Fibroblast of upper back skin (primary cell): ENCODE measurements at regions not wholly inside any gene's neighbourhood (a gene's known extent, or its start where the extent isn't known, plus 50 kb on each side); places are given as distances from the start of the nearest gene placed in this dataset.

Source experiments
- DNase-seq: peaks from one replicate; pipeline ENCODE4 v3.0.0-alpha.2; 2013

DNA sequence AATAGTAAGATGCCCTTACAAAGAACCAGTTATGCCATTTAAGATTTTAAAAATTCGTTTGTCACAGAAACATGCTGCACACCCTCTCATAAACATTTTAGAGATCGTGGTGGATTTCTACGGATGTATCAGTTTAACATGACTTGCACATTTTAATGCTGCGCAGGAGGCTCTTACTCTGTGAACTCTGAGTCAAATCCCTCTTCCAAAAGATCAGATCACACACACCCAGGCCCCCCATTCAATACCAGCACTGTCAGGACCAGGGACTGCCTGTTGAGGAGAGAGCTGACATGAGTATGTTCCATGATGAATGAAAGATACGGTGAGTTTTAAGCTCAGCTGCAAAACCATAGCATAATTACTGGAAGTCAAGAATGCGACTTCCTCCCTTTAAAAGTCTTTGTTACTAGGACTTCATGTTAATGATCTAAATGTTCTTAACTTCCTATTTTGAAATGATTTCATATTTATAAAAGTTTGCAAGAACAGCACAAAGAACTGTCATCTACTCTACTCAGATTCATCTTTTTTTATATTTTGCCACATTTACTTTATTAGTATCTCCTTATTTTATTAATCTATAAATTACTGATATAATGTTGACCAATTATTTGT is 500.2 kb downstream of the GLRX3 start:
- DNase-seq: no peak

DNA sequence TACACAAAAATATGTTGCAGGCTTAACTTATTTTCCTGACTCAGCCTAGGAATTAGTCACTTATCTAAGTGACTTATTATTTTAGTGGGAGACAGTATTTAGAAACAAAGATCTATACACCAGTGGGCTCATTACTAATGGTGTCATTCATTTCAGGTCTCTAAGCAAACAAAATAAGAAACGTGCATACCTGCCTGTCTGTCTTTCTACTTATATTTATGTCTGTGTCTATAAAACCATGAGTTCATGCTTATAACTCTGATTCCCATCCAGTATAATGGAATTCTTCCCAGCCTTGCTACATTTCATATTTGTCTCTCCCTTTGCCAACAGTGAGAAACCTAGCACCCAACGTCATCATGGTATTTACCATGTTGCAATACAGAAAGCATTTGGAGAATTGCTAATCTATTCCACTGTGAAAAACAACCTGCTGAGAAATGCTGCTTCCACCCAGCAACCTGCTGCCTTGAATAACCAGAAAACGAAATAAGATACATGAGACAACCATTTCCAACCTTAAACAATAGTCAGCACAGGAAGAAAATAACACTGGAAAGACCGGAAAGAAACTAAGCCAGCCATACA is 501.0 kb downstream of the GLRX3 start:
- DNase-seq: no peak

- no peak for DNase-seq
Observed at GRCh38 chr10:130638991-130639390, 502.8 kb downstream of the GLRX3 start.

DNA sequence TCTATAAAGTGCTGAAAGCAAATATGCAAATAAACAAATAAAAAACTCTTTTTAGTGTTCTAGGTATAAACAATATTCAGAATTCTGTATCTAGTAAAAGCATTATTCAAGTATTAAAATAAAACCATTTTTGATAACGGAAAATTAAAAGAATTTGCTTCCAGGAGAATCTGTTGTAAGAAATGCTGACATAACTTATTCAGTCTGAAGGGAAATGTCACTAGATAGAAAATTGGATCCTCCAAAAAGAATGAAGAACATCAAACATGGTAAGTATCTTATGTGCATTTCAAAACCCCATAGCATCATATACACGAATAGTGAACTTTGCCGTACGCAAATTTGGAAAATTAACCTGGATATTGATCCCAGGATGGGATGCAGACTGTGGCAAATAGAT is 506.7 kb downstream of the GLRX3 start:
- no peak for DNase-seq

DNA sequence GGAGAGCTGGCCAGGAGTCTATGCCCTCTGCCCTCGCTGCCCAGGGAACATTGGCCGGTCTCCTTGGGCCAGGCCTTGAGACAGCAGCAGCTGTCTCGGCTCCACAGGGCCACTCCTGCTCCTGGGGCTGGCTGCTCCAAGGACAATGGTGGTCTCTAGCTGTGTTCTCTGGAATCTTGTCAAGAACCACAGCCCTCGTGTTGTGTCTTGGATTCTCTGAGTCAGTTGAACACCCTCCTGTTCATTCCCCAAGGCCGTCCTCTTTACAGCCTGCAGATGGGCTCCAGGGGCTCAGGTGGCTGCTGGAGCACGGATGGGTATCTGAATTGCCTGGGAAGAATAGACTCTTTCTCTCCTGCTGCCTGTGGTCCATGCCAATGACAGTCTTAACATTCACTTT is 511.1 kb downstream of the GLRX3 start:
- no peak for DNase-seq

DNA sequence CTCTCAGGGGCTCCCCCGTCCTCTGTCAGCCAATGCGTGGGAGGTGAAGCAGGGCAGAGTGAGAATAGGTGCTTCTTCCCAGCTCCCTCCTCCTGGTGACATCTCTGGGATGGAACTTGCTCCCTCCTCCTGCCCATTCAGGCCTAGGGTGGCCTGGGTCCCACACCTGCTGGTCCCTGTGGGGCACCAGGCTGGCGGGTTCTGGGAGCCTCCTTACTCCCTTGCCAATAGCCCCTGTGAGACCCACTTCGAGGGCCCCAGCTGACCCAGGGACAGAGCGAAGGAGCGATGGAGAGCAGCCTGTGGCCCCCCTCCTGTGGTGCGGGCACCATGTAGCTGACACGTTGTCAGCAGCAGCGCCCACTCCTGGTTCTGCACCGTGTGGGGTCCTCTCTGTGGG is 512.6 kb downstream of the GLRX3 start:
- DNase-seq: no peak

DNA sequence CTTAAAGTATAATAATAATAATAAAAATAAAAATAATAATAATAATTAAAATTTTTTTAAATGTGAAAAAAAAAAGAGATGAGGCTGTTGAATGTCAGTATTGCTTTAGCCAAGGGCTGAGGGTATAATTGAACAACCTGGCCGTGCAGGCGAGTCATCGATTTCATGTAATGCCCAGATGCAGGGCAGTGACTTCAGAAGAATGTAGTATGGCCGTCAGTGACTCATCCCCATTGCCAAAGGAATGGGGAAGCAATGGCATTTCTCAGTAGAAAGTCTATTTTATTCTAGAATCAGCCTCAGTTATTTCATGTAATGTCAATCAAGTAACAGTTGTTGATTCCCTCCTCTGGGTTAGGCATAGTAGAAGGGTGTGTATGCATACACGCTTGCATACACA is 516.4 kb downstream of the GLRX3 start:
- no peak for DNase-seq

GRCh38 chr10:130652964-130653578 is 516.9 kb downstream of the GLRX3 start:
- DNase-seq: no peak

DNA sequence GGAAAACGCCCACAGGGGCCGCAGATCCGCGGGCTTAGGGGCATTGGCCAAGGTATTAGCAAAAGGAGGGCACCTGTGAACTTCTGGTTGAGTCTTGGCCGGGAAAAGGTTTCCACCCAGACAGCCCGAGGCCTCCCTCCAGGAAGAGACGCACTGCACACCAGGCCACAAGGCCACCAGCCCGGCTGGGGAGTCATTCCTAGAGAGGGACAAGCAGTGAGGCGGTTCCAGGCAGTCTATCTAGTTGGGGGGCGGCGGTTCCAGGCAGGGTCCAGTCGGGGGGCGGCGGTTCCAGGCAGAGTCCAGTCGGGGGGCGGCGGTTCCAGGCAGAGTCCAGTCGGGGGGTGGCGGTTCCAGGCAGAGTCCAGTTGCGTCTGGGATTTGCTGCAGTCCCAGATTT is 518.5 kb downstream of the GLRX3 start:
- DNase-seq: no peak

GRCh38 chr10:130655313-130656186 is 519.4 kb downstream of the GLRX3 start:
- no peak for DNase-seq

DNA sequence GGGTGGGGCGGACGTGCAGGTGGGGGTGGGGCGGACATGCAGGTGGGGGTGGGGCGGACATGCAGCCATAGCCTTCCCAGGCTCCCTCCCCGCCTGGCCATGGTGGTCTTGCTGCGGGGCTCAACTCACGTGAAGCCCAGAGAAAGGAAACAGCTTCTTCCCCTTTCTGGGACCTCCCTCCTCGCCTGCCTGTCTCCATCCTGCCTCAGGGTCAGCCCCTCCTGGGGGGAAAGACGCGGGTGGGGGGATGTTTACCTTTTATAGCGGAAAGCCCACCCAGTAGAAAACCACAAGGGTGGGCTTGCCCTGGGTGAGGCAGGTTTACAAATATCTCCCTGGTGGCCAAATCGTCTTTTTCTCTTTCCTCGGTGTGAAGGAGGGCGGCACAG is 520.0 kb downstream of the GLRX3 start:
- DNase-seq: no peak

- no peak for DNase-seq
Observed at GRCh38 chr10:130656582-130657133, 520.5 kb downstream of the GLRX3 start.

DNA sequence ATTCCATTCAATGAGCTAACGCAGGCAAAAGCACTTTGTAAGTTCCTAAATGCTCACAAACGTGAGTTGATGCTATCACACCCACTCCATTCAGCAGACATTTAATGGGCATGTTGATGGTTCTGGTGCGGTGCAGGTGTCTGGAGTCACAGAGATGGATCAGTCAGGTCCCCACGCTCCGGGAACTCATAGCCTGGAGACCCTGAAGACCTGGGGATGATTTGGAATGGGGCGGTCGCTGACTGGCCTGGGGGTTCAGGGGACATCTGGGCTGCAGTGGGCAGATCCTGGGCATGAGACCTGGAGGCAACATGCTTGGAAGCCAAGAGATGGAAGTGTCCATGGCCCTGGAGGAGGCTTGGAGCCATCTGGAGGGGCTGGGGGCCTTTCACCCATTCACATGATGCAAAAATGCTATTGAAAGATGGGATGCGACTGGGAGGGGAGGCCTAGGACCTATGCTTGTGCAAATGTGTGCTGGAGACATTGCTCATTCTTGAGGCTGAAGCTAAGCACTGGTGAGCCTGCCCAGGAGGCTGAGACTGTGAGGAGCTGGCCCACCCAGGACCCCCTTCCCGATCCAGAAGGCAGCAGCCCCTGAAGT is 522.6 kb downstream of the GLRX3 start:
- DNase-seq: no peak

GRCh38 chr10:130659528-130659927 is 523.3 kb downstream of the GLRX3 start:
- DNase-seq: no peak

DNA sequence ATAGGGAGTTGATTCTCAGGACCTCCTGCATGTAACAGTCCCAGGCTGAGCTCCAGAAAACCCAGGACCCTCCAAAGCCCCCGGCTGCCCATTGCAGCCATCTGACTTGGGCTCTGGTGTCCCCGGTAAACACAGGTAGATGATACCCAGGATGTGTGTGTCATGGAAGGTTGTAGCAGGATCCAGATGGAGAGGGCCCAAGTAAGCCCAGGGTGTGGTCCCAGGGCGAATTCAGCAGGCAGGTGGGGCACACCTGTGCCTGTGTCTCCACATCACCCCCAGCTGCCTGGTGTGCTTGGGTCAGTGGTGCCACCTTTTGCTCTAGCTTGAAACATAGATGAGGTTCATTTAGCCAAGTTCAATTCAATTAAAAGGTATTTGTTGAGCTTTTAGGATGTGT is 524.1 kb downstream of the GLRX3 start:
- no peak for DNase-seq

DNA sequence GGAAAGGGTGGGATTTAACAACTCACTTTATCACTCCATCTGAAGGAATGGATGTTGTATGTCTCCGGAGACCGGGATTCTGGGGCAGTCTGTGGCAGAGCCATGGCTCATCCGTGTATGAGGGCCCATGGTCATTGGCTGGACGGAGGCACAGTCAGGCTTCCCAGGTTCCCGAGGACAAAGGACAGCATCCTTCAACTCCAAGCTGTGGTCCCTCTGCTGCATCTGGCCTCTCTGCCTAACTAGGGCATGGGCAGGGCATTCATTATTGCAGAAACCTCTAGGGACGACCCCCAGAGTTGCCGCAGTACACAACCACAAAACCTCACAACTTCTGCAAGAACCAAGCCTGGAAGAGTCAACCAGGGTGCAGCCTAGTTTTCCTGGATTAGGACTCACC is 525.2 kb downstream of the GLRX3 start:
- no peak for DNase-seq

DNA sequence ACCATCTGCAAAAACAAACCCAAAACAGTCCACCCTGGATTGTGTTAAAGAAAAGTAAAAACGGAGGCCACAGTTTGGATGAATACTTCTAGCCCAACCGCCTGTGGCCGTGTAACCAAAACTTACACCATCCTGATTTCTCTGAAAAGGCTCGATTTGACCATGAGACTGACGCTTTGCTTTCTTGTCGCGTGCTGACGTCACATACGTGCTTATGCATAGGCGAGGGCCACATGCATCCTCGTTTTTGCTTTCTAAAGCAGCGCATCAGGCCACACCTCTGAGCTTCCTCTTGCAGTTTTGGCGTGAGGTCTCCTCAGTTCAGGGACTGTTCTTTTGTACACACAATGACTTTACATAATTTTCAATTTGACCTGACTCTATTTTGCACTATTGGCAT is 526.6 kb downstream of the GLRX3 start:
- no peak for DNase-seq

DNA sequence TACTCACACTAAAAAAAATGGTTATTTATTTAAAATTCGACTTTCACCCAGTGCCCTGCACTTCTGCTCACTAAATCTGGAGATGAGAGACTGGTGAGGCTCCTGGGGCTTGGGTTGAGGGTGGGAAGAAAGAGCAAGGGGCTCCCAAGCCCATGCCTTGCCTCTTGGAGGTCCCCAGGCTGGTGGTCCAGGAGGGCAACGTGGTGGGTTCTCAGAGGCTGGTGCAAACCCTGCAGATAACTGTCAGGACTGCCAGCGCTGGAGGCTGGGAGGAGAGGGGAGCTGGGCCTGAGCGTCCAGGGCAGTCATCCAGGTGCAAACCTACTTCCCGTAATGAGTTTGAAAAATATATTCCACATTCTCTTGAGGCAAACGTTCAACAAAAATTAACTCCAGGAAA is 528.3 kb downstream of the GLRX3 start:
- no peak for DNase-seq

DNA sequence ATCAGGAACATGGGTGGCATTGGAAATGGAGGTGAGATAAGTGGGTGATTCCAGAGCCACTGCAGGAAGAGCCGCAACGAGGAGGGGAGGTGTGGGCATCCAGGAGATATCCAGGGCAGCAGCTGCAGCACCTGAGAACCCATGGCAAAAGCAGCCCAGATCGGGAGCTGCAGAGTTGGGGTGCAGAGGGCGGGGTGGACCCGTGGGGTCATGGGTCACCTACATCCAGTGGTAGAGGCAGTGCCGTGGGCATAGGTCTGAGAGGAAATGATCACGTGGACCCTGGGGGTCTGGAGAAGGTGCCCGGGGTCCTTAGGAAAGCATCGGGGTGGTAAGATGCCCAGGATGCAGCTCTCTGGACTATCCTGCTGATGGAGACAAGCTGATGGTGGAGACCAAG is 530.0 kb downstream of the GLRX3 start:
- no peak for DNase-seq

GRCh38 chr10:130686689-130687300 is 550.6 kb downstream of the GLRX3 start:
- no peak for DNase-seq

GRCh38 chr10:130687566-130687965 is 551.4 kb downstream of the GLRX3 start:
- no peak for DNase-seq

DNA sequence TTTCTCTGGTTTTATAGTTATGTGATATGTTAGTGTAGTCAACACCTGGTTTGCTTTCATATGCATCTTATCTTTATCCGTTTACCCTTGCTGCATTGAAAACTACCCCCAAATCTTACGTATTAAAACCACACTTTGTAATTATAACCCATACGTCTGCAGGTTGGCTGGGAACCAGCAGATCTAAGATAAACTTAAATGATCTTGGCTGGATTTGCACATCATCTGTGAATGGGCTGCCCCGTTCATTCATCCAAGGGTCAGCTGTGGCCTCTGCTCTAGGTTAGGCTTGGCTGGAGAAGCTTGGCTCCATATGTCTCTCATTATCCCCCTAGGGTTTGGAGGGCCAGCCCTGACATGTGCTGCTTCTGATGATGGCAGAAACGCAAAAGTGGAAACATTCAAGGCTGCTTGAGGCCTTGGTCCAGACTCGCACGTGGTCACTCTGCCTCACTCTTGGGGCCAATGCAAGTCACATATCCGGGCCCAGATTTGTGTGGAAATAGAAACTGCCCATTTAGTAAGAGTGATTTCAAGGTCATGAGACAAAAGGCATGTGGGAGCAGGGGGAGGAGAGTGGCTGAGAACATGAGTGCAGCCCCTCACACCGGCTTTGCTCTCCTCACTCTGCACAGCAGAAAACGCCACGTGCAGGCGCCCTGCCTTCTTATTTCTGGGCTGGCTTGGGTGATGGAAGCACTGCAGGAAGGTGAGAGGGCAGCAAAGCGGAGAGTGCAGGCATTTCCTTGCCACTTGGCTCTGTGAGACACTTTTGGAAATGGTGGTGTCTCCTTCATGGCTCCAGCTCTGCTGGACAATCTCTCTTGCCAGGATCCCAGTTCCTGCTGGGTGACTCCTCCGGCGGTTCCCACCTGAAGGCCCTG is 553.8 kb downstream of the GLRX3 start:
- no peak for DNase-seq
